NCI-H526 treated with DMSO at 0.1 percent for 48 hours (cell line): ENCODE measurements at regions not wholly inside any gene's neighbourhood (a gene's known extent, or its start where the extent isn't known, plus 50 kb on each side); places are given as distances from the start of the nearest gene placed in this dataset.
"Not testable (repeated sequence)": the region's sequence is repeated elsewhere in the genome, so short reads cannot be mapped to it uniquely, and the experiment has no call there.

Experiments
- DNase-seq: peaks from one replicate; lab custom pipeline; 2025; lab: John Stamatoyannopoulos, UW

DNA sequence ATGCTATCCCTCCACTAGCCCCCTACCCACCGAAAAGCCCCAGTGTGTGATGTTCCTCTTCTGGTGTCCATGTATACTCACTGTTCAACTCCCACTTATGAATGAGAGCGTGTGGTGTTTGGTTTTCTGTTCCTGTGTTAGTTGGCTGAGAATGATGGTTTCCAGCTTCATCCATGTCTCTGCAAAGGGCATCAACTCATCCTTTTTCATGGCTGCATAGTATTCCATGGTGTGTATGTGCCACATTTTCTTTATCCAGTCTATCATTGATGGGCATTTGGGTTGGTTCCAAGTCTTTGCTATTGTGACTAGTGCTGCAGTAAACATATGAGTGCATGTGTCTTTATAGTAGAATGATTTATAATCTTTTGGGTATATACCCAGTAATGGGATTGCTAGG lies 599.3 kb upstream of the B3GAT1 start:
- DNase-seq, result not testable (repeated sequence)

DNA sequence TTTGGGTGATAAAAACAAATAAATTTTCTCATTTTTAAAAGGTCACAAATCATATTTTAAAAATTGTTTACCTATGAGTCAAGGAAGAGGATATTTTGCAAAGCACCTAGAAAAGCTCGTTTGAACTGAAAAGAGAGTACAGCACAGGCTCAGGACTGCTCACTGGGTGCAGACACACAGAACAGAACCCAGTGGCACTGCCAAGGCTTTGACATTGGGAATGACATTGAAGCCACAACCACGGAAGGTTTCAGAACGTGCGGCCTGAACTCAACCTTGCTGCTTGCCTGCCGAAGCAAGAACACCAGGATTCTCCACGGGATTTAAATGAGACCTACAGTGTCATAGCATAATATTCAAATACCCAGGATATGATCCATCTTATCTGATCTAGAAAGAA lies 597.1 kb upstream of the B3GAT1 start:
- DNase-seq, result peak; percentile 62

DNA sequence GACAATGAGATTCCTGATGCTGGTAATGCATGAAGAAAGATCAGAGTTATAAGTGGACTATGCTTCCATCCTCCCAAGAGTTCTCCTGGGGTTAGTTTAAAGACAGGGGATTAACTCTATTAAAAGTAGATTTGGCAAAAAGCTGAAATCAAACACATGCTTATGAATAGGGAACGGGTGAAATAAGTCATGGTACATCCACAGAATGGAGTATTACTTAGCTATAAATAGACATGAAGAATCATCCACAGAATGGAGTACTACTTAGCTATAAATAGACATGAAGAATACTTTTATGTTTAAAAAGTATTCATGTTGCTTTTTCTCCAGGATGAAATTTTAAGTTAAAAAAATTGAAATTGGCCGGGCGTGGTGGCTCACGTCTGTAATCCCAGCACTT lies 596.4 kb upstream of the B3GAT1 start:
- no peak for DNase-seq

DNA sequence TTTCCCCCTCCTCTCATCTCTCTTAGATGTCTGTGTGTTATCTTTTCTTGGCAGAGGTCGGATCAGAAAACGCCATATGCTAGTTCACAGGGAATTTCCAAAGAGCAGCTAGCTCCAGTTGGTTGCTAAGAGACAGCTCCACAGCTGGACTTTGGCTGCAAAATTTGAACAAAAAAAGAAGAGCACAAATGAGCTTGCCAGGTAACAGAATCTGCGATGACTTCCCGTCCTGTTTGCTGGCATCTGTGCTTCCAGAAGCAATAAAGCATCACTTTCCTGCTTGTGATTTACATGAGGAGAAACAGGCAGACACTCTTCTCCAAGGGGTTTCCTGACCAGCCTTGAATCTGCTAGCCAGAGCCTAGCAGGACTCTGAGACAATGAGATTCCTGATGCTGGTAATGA lies 596.0 kb upstream of the B3GAT1 start:
- no peak for DNase-seq

DNA sequence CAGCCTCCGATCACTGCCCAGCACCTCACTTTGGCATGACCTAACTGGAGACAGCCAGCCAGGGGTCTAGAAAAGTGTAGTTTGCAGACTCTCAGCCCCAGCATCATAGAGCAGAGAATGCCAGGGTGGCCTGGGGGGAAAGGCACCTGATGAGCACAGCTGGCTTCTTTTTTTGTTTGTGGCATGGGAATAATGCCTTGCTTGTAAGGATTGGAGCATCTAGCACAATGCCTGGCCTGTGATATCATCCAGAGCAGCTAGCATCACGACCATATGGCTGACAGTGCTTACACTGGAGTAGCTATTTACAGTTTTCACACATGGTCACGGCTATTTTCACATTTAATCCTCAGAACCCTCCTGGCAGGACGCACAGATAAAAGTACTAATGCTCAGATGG lies 594.8 kb upstream of the B3GAT1 start:
- DNase-seq, result no peak

DNA sequence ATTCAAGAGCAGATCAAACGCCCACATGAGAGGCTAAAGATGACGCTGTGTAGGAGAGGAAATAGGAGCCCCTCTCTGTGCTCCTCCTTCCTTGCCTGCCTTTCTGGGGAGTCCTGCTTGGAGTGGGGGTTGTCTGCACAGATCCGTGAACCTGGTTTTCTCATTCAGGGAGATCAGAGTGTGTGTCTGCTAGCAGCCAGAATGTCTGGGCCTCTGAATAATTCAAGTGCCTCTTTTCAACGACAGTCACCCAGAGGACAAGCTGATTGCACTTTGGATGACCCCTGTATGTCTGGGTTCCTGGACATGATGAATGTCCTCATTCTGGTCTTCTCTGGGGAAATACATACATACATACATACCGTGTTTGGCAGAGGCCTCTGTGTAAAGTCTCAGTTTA lies 592.5 kb upstream of the B3GAT1 start:
- no peak for DNase-seq

DNA sequence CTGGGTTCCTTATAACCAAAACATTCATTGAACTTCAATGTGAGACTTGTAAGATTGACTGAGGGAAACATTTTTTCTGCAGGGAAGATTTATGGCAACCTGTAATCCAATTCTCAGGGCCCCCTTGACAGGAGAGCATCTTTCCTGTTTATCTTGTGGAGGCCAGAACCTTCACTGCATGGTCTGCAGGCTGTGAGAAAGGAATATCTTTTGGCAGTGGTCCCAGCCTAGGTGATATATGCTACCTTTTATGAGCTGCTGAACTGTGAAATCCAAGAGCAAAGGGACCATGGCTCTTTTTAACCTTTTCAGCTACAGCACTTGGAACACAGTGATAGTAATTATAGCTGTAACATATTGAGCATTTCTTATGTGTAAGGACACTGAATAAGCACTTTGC lies 590.2 kb upstream of the B3GAT1 start:
- no peak for DNase-seq

DNA sequence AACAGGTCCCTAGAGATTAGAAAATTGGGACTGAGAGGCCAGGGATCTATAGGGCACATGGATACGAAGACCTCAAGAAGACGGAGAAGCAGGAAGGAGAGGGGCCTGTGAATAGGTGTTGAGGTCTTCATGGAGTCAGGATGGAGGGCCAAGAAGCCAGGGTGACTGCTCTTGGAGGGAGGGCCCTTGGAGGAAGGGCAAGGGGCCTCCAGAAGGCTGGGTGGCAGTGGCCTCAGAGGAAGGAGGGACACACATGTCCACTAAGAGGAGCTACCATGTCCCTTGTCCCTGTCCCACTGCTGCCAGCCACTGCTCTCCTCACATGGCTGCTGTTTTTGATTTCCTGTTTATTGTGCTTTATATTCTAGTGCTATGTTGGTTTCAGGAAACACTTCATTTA lies 589.5 kb upstream of the B3GAT1 start:
- no peak for DNase-seq

DNA sequence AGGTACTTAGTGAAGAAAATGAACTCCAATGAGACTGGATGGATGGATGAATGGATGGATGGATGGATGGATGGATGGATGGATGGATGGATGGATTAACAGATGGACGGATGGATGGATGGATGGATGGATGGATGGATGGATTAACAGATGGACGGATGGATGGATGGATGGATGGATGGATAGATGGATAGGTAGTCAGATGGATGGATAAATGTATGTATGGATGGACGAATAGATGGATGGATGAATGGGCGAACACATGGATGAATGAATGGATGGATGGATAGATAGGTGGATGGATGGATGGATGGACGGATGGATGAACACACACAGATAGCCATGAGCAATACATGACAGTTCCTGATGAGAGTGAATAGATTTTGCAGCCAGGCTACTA lies 589.0 kb upstream of the B3GAT1 start:
- DNase-seq, result not testable (repeated sequence)

DNA sequence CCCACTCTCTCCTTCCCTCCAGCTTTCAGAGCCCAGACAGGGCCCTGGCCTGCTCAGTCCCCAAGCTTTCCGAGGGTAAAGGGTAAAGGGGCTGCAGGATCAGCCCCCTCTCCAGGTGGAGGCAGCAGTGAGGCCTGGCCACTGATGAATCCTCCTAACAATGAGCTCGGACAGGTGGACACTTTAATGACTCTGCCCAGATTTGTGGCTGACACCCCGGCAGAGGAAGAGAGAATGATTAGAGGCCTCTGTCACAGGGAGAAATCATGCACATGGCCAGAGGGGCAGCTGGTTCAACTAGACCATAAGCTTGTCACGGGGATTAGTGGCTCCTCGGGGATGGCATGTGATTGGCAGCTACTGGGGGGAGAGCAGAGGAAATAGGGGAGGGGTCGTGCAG lies 587.5 kb upstream of the B3GAT1 start:
- DNase-seq, result no peak

DNA sequence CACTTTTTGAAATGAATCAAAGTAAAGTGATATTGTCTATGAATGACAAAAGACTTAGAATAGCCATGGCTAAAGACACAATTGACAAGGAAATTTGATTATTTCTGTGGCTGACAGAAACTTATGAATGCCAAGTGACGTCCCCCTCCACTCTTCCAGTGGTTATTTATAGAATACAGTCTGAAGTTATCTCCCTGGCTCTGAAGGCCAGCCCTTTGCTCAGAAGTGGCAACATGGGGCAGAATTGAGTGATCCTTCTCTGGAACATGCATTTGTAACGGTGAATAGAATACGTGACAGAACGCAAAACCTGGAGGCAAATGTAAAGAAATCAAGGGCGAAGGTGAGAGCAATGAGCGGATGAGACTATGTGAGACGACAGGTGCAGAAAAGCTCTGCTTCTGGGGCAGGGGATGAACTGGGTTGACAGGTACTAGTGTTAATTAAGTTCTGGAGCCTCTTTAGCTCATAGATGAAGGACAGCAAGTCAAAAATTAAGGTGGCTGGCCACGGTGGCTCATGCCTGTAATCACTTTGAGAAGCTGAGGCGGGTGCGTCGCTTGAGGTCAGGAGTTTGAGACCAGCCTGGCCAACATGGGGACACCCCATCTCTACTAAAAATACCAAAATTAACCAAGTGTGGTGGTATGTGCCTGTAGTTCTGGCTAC lies 585.7 kb upstream of the B3GAT1 start:
- no peak for DNase-seq

DNA sequence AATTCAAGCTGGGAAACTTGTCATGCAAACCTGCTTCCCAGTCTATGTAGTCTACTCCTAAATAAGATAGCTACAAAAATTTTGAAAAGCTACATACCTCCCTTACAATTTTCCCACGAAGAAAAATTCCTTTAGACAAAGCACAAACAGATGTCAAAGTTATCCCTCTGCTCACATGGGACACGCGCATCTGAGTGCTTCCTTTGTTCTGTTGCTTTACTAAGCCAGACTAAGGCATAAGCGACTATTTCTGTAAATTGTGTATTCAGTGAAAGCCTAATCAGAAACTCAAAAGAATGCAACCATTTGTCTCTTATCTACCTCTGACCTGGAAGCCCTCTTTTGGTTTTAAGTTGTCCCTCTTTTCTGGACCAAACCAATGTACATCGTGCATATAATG lies 583.7 kb upstream of the B3GAT1 start:
- DNase-seq, result no peak

DNA sequence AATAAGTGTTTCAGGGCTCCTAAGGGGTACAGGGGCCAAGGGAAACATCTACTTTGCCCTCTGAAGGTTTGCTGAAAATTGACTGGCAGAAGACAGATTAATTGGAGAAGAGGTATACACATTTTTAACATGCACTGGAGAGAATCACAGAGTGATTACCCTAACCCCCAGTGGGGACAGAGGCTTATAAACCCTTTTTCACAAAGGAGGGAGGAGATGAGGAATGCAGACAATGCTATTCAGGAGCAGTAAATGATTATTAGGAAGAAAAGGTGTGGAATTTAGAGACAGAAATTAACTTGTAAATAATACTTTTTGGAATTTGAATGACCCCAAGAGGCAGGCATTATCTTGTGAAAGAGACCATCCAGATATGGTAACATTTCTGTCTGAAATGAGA lies 582.4 kb upstream of the B3GAT1 start:
- no peak for DNase-seq

DNA sequence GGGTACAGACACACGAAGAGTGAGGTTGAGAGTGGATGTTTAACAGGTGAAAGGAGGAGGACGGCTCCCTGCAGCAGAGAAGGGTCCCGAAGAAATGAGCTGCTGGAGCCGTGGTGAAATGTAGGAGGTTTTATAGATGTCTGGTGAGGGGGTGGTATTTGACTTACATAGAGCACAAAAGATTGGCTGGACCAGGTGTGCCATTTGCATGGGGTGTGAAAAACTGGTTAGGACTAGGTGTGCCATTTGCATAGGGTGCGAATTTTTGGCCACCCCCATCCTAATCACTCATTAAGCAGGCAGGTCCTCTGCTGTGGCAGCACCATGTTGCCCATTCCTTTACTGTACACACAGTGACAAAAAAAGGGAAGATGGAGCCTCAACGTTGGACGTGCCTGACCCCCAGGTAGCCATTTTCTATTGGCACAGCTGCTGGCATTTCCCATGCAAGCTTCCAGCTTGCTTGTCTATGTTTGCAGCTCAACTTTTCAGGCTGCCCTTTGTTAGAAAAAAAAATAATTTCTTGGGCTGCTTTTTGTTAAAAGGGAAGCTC lies 581.7 kb upstream of the B3GAT1 start:
- no peak for DNase-seq

DNA sequence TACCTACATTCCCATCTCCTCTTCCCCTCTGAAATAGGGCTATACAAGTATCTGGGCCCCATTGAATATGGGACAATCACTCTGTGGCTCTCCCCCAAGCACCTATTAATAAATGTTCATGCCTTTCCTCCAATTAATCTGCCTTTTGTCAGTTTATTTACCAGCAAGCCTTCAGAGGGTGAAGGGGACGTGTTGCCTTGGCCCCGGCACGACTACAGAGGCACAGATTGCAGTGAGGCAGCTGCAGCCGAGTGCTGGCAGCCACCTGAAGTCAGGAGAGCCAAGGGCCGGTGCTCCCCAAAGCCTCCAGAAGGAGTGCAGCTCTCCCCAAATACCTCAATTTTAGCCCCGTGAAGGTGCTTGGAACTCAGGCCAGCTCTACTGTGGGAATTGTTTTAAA lies 580.9 kb upstream of the B3GAT1 start:
- DNase-seq, result no peak

DNA sequence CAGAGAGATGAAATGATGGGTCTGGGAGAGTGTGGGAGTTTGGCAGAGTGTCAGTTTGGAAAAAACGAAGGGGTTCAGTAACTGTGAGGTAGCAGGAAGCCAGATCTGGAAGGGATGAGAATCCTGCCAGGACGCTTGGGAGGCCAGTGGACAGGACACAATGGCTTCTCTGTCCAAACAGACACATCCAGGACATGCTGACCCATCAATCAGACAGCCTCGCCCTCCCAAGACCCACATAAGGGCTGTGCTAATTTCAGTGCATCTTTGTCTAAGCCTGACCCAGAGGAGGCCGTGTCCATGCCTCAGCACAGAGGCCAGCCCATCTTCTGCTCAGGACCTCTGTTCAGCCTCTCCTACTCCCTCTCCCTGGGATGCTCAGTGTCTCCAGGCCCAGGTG lies 576.5 kb upstream of the B3GAT1 start:
- no peak for DNase-seq

DNA sequence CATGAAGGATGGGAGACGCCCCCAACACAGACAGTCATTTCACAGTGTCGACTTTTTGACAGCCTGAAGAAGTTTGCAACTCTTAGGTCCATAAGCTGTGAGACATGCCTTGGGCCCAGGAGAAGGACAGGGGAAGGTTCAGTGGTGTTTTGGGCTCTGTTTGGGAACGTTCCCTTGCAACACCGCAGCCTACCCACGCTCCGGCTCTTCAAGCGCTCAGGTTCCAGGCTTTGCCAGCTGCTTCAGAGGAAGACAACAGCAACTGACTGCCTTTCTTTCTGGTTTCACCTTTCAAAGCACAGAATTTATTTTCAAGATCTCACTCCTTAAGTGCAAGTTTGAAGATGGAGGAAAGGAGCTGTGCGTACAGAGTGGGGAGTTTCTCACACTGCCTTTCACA lies 575.8 kb upstream of the B3GAT1 start:
- no peak for DNase-seq

DNA sequence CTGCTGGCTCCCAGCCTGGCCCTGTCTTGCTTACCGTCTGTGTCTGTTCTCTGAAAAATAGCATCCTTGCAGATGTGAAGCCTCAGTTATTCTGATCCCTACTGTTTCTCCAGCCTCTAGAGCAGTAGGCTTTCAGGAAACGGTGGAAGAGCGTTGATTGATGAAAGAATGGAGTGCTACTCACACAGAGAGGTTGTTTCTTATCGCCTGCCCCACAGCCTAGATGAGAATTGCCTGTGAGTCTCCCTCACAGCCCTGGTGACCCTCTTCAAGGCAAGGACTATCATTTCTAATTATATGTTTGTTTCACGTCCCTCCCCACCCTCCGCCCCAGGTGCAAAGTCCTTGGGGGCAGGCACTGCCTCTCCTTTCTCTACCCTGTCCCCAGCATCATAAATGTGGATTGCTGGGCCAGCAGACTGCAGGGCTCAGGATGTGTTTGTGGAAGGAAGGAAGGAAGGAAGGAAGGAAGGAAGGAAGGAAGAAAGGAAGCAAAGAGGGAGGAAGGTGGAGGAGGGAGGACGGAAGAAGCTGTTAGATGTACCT lies 575.3 kb upstream of the B3GAT1 start:
- DNase-seq, result no peak

DNA sequence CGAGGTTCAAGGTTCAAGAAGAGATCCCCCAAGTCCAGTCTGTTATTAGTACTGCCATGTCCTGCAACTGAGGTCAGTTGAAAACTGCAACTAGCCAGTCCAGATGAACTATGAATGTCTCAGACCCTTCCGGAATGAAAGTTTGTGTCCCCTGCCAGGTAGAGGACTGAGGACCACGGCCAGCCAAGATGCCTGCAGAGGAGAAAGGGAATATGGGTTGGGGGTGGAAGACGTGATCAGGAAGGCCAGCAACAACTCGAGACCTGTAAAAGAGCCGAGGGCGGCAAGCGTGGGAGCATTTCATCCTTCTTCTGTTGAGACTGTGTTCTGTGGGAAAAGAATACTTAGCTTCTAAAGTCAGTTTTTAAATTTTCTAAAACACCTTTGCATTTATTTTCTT lies 572.4 kb upstream of the B3GAT1 start:
- no peak for DNase-seq

DNA sequence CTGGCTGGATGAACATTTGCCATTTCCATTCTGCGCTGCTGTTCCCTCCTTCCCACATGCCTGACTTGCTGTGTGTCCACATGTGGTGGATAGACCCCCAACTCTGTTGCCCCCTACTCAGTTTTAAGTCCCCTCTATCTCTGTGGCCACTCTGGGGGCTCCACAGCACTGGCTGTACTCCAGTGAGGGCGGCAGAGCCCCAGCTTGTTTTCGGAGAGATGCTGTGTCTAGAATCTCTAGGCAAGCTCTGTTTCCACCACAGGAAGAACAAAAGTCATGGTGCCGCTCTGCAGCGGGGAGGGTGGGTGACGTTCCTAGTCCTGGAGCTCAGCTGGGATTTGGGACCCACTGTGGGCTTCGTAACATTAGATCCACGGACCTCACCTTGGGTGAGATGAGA lies 570.4 kb upstream of the B3GAT1 start:
- not testable (repeated sequence) for DNase-seq

DNA sequence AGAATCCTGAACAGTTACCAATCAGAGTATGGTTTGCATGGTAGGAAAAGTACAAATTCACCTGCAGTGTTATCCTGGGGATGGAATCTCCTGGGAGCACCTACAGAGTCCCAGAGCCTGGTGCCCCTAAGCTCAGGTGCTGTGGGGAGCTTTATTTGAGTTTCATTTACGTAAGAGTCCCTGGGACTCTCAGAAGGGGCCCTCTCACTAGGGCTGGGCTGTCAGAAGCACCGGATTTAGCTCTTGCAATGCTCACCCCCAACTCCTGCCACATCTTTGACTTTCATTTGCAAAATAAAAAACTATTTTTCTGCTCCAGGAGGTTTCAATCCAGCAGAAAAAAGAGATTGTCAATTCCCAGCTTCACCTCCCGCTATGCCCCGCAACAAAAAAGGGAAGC lies 569.8 kb upstream of the B3GAT1 start:
- DNase-seq, result no peak

DNA sequence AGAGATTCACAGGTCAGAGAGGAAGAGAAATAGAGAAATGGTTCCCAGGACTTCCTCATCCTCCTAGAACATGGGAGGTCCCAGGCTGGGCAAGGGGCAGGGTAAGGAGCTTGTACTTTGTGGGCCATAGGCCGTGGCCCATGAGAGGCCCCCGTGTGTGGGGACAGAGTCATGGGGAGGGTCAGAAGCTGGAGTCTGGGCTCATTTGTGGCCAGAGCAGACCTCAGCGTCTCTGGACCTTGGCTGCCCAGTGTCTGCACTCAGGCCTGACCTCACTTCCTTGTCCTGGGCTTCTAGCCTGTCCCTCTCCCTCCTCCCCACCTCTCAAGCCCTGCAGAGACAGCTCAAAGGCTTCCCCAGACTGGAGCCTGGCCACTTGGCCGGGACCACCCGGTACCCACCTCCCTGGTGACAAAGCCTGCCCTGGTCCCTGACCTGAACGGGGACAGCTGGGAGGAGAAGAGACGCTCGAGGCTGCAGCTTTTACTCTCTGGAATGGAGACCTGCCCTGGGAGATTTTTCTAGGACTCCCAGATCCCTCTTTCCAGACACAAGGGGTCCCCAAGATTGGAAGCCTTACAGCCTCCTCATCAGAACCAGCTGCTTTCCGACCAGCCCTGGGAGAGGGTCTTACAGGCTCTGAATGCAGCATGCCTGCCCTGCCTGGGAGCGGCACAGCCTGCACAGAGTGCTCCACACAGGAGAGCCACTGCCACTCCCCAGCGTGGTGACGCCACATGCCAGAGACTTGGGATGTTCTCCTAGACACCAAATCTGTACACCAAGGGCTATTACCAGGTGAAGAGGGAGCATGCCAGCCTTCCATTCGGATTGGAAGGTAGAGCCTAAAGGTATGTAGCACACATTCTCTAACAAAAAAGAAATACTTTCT lies 569.0 kb upstream of the B3GAT1 start:
- DNase-seq, result no peak

DNA sequence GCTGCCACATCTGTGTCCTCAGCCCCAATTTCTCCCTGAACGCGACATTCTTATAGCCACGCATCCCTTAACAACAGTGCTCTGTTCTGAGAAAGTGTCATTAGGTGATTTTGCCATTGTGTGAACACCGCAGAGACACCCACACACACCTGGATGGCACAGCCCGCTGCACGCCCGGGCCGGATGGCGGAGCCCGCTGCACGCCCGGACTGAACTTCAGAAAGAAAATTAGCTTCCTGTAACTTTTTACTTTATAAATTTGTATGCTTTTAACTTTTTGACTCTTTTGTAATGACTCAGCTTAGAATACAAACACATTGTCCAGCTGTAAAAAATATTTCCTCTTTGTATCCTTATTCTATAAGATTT lies 567.0 kb upstream of the B3GAT1 start:
- not testable (repeated sequence) for DNase-seq
